ENCODE measurements at regions not wholly inside any gene's neighbourhood (a gene's known extent, or its start where the extent isn't known, plus 50 kb on each side); places are given as distances from the start of the nearest gene placed in this dataset.

DNA sequence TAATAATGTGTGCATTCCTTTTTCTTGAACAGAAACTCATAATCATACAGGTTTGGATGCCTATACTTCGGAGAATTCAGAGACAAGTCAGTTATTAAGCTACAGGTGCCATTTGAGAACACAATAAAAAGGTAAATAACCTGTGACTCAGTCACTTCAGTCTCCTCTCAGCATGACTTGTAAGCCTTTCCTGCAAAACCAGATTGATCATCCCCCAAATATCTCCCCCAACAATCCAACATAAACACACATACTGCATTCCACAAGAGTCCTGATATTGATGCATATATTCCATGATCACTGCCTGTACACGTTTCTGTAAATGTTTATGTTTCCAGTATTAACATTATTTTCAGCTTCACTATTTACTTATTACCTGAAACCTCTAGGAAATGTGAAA is 110.8 kb downstream of the PWWP3B start:
- no peak for TF ChIP-seq GATA3 (IDR thresholded peaks at IDR 0.05; ENCODE audit: low read depth, low read length)
- no peak for TF ChIP-seq GATA2 (IDR thresholded peaks at IDR 0.05; ENCODE audit: low read depth, low read length)
